HL-60 (cell line): ENCODE measurements at regions not wholly inside any gene's neighbourhood (a gene's known extent, or its start where the extent isn't known, plus 50 kb on each side); places are given as distances from the start of the nearest gene placed in this dataset.
"Not testable (repeated sequence)": the region's sequence is repeated elsewhere in the genome, so short reads cannot be mapped to it uniquely, and the experiment has no call there.

Experiments
- CTCF ChIP-seq: IDR thresholded peaks from one replicate; pipeline ENCODE4 v1.5.1; 2011; ENCODE audit warnings: low read length, control low read depth, inconsistent platforms; ENCODE audit not compliant: insufficient read depth
- GABPA ChIP-seq: IDR thresholded peaks from 2 replicates; pipeline ENCODE4 v1.6.1; 2012; ENCODE audit warnings: low read depth
- POLR2AphosphoS5 ChIP-seq: IDR thresholded peaks from 2 replicates; pipeline ENCODE4 v1.6.1; 2012; ENCODE audit warnings: low read depth
- SPI1 ChIP-seq: IDR thresholded peaks from 2 replicates; pipeline ENCODE4 v1.6.1; 2012; ENCODE audit warnings: low read depth, mild to moderate bottlenecking, borderline replicate concordance
- TF ChIP-seq, protein P1 (sequence below): IDR thresholded peaks from 2 replicates; pipeline ENCODE4 v1.6.1; 2012; ENCODE audit warnings: low read depth; ENCODE audit not compliant: insufficient replicate concordance

DNA sequence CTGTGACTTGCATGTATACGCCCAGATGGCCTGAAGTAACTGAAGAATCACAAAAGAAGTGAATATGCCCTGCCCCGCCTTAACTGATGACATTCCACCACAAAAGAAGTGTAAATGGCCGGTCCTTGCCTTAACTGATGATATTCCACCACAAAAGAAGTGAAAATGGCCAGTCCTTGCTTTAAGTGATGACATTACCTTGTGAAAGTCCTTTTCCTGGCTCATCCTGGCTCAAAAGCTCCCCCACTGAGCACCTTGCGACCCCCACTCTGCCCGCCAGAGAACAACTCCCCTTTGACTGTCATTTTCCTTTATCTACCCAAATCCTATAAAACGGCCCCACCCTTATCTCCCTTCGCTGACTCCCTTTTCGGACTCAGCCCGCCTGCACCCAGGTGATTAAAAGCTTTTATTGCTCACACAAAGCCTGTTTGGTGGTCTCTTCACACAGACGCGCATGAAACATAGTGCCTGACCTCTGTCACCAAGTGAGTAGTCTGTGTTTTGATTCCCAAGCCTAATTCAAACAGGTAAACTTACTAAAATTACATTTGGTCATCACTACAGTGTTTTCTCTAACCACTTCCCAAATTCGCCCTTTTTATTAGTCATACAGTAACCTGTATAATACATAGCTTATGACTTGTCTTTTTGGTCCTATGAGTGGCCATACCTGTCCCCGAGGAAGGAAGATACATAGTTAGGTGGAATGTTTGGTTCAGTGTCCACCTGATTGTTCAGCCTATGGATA, 140.7 kb upstream of the PROK2 start:
- not testable (repeated sequence) for TF ChIP-seq CTCF, POLR2AphosphoS5, GABPA, SPI1
- TF ChIP-seq, protein P1, sequence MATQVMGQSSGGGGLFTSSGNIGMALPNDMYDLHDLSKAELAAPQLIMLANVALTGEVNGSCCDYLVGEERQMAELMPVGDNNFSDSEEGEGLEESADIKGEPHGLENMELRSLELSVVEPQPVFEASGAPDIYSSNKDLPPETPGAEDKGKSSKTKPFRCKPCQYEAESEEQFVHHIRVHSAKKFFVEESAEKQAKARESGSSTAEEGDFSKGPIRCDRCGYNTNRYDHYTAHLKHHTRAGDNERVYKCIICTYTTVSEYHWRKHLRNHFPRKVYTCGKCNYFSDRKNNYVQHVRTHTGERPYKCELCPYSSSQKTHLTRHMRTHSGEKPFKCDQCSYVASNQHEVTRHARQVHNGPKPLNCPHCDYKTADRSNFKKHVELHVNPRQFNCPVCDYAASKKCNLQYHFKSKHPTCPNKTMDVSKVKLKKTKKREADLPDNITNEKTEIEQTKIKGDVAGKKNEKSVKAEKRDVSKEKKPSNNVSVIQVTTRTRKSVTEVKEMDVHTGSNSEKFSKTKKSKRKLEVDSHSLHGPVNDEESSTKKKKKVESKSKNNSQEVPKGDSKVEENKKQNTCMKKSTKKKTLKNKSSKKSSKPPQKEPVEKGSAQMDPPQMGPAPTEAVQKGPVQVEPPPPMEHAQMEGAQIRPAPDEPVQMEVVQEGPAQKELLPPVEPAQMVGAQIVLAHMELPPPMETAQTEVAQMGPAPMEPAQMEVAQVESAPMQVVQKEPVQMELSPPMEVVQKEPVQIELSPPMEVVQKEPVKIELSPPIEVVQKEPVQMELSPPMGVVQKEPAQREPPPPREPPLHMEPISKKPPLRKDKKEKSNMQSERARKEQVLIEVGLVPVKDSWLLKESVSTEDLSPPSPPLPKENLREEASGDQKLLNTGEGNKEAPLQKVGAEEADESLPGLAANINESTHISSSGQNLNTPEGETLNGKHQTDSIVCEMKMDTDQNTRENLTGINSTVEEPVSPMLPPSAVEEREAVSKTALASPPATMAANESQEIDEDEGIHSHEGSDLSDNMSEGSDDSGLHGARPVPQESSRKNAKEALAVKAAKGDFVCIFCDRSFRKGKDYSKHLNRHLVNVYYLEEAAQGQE: not testable (repeated sequence)
